Vagina (tissue), 2 donors: ENCODE measurements at regions not wholly inside any gene's neighbourhood (a gene's known extent, or its start where the extent isn't known, plus 50 kb on each side); places are given as distances from the start of the nearest gene placed in this dataset.

Experiments used
- POLR2A ChIP-seq, 2 donors: fragments of 450-650 bp; IDR thresholded peaks; one replicate each; pipeline ENCODE4 v1.6.1; 2017; ENCODE audit warnings: antibody characterized with exemption in 2 of 2, mild to moderate bottlenecking in 2 of 2, moderate library complexity in 2 of 2
- TF ChIP-seq, protein P1 (sequence below), 3 experiments: fragments of 450-650 bp in 2 of 3; fragments of 200-600 bp in 1 of 3; sonication (generic) in 1 of 3; IDR thresholded peaks; one replicate each; pipeline ENCODE4 v1.5.1; 2017 to 2019; ENCODE audit warnings: antibody characterized with exemption in 3 of 3, mild to moderate bottlenecking in 2 of 3, moderate library complexity in 2 of 3

DNA sequence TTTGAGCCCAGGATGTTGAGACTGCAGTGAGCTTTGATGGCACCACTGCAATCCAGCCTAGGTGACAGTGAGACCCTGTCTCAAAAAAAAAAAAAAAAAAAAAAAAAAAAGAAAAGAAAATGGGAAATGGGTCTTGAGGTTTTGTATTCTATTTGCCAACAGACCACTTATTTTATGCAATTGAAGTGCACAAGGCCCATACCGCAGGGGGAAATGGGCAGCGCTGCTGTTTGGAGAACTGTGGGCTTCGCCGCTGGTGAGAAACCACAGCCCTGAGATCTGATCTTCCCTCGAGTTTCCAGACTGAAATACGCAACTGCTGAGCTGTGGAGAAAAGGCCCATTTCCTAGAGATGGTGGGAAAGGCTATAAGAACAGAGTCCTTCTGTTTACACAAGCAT is 512.0 kb downstream of the TCERG1L start:
- TF ChIP-seq, protein P1, sequence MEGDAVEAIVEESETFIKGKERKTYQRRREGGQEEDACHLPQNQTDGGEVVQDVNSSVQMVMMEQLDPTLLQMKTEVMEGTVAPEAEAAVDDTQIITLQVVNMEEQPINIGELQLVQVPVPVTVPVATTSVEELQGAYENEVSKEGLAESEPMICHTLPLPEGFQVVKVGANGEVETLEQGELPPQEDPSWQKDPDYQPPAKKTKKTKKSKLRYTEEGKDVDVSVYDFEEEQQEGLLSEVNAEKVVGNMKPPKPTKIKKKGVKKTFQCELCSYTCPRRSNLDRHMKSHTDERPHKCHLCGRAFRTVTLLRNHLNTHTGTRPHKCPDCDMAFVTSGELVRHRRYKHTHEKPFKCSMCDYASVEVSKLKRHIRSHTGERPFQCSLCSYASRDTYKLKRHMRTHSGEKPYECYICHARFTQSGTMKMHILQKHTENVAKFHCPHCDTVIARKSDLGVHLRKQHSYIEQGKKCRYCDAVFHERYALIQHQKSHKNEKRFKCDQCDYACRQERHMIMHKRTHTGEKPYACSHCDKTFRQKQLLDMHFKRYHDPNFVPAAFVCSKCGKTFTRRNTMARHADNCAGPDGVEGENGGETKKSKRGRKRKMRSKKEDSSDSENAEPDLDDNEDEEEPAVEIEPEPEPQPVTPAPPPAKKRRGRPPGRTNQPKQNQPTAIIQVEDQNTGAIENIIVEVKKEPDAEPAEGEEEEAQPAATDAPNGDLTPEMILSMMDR (IDR thresholded peaks at IDR 0.05), result no peak
- TF ChIP-seq POLR2A (IDR thresholded peaks at IDR 0.05), result no peak
